CD14-positive monocyte (primary cell): ENCODE measurements at regions not wholly inside any gene's neighbourhood (a gene's known extent, or its start where the extent isn't known, plus 50 kb on each side); places are given as distances from the start of the nearest gene placed in this dataset.

Experiments used
- DNase-seq, 3 donors: peaks; one replicate each; pipeline ENCODE4 v3.0.0-alpha.2; 2011 to 2022
- H2AFZ ChIP-seq: 2 replicates; pipeline ENCODE4 v1.6.0; 2012; ENCODE audit warnings: mild to moderate bottlenecking, low read depth, low read length, inconsistent platforms; ENCODE audit not compliant: insufficient read depth, poor library complexity, severe bottlenecking
- H3K27ac ChIP-seq, 2 donors: 1 replicate in 1 of 2; 2 replicates in 1 of 2; pipeline ENCODE4 v1.5.1; 2012 to 2013; ENCODE audit warnings: low read length in 2 of 2, control low read depth in 1 of 2, inconsistent platforms in 1 of 2, low read depth in 1 of 2, mild to moderate bottlenecking in 1 of 2
- H3K27me3 ChIP-seq, 2 donors: one replicate each; pipeline versions ENCODE4 v1.6.0 to v1.6.1; 2011 to 2013; ENCODE audit warnings: low read length in 2 of 2; ENCODE audit not compliant: control insufficient read depth in 2 of 2, insufficient read depth in 2 of 2
- H3K36me3 ChIP-seq, 2 donors: replicated peaks in 1 of 2; 1 replicate in 1 of 2; 2 replicates in 1 of 2; pipeline versions ENCODE4 v1.5.1 to v1.6.1; 2012 to 2013; ENCODE audit warnings: low read length in 2 of 2, control low read depth in 1 of 2, inconsistent platforms in 1 of 2, mild to moderate bottlenecking in 1 of 2; ENCODE audit not compliant: insufficient read depth in 2 of 2, control insufficient read depth in 1 of 2
- H3K4me1 ChIP-seq, 2 donors: 1 replicate in 1 of 2; 2 replicates in 1 of 2; pipeline versions ENCODE4 v1.5.1 to v1.6.1; 2012 to 2013; ENCODE audit warnings: low read length in 2 of 2, control low read depth in 1 of 2, inconsistent platforms in 1 of 2, mild to moderate bottlenecking in 1 of 2, moderate library complexity in 1 of 2; ENCODE audit not compliant: insufficient read depth in 2 of 2, control insufficient read depth in 1 of 2
- H3K4me2 ChIP-seq: replicated peaks from 2 replicates; pipeline ENCODE3; 2012; ENCODE audit warnings: low read length, moderate library complexity, mild to moderate bottlenecking; ENCODE audit not compliant: poor library complexity, severe bottlenecking; ENCODE audit errors: extremely low read depth
- H3K4me3 ChIP-seq, 3 experiments: fragments of 200-600 bp in 1 of 3; sonication (generic) in 1 of 3; replicated peaks in 1 of 3; 1 replicate in 2 of 3; 2 replicates in 1 of 3; pipeline ENCODE4 v1.5.1; 2011 to 2013; ENCODE audit warnings: low read length in 3 of 3, mild to moderate bottlenecking in 3 of 3, control low read depth in 2 of 3, low read depth in 2 of 3, inconsistent platforms in 1 of 3, moderate library complexity in 1 of 3
- H3K79me2 ChIP-seq: 2 replicates; pipeline ENCODE4 v1.6.0; 2012; ENCODE audit warnings: mild to moderate bottlenecking, control low read depth, inconsistent platforms, low read length, moderate library complexity; ENCODE audit not compliant: insufficient read depth
- H3K9ac ChIP-seq: 2 replicates; pipeline ENCODE4 v1.6.0; 2017; ENCODE audit warnings: low read length, mild to moderate bottlenecking; ENCODE audit not compliant: insufficient read depth, poor library complexity, severe bottlenecking
- H3K9me3 ChIP-seq, 2 donors: replicated peaks in 1 of 2; 1 replicate in 1 of 2; 2 replicates in 1 of 2; pipeline versions ENCODE4 v1.5.1 to v1.6.1; 2012 to 2013; ENCODE audit warnings: low read length in 2 of 2, control low read depth in 1 of 2; ENCODE audit not compliant: control insufficient read depth in 1 of 2, insufficient read depth in 1 of 2
- H4K20me1 ChIP-seq: 2 replicates; pipeline ENCODE4 v1.6.0; 2012; ENCODE audit warnings: mild to moderate bottlenecking, low read length, control low read depth, moderate library complexity; ENCODE audit not compliant: insufficient read depth
- H3K27ac Mint-ChIP-seq, 7 donors: one replicate each; pipeline ENCODE4 v1.8.0; 2020; ENCODE audit warnings: mild to moderate bottlenecking in 7 of 7, mixed read lengths in 7 of 7, moderate library complexity in 6 of 7, inconsistent platforms in 2 of 7
- H3K27me3 Mint-ChIP-seq, 3 donors: one replicate each; pipeline ENCODE4 v1.8.0; 2021 to 2022; ENCODE audit warnings: low read depth in 3 of 3, mild to moderate bottlenecking in 3 of 3, mixed read lengths in 3 of 3, moderate library complexity in 3 of 3, inconsistent platforms in 1 of 3
- H3K36me3 Mint-ChIP-seq, 2 donors: one replicate each; pipeline ENCODE4 v1.8.0; 2020; ENCODE audit warnings: mixed read lengths in 2 of 2, inconsistent platforms in 1 of 2, mild to moderate bottlenecking in 1 of 2
- H3K4me1 Mint-ChIP-seq: one replicate; pipeline ENCODE4 v1.8.0; 2020; ENCODE audit warnings: mild to moderate bottlenecking, mixed read lengths
- H3K4me3 Mint-ChIP-seq, 2 donors: one replicate each; pipeline ENCODE4 v1.8.0; 2020; ENCODE audit warnings: mild to moderate bottlenecking in 2 of 2, mixed read lengths in 2 of 2, moderate library complexity in 1 of 2
- H3K9me3 Mint-ChIP-seq, 7 donors: one replicate each; pipeline ENCODE4 v1.8.0; 2020 to 2022; ENCODE audit warnings: mixed read lengths in 7 of 7, mild to moderate bottlenecking in 6 of 7, moderate library complexity in 6 of 7, inconsistent platforms in 2 of 7
- WGBS: methylation state at CpG from one replicate; pipeline ENCODE4 v1.1.5; 2013; ENCODE audit warnings: missing lambda C conversion rate; ENCODE audit not compliant: insufficient coverage; 5-methylcytosine and 5-hydroxymethylcytosine counted together
- intact Hi-C, 2 donors: fragments of 100-400 bp; cut with micrococcal nuclease; formaldehyde crosslinking; loops; one replicate each; pipeline versions ENCODE4 v1.15.0 to v1.15.1; 2023
- TF ChIP-seq, protein P1 (sequence below): fragments of 200-600 bp; IDR thresholded peaks from one replicate; pipeline ENCODE4 v1.8.0; 2022; ENCODE audit warnings: antibody characterized with exemption, mild to moderate bottlenecking

DNA sequence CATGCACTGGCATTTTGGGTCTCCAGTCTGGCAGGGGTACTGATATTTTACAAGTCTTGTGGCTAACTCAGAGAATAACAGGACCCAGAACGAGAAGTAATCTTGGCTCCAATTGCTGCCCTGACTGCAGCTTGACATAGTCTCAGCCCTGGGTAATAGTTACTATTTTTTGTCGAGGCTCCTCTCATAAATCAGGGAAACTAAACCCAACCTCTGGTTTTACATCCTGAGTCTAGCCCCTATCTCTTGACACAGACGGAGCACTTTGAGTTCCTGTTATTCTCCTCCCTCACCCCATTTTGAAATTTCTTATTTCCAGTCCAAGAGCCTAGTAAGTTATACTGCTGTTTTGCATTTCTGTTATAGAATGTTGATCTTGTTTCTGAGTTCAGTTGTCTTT is 276.1 kb upstream of the GOLIM4 start:
- Histone ChIP-seq H3K27ac (no peak overlapping the region), H3K79me2 (no peaks in the 10 kb centered on the region), H3K4me2 (no peak overlapping the region), H3K9ac (no peak overlapping the region), H4K20me1 (no peaks in the 10 kb centered on the region), H3K4me3 (no peak overlapping the region), H3K36me3 (no peaks in the 10 kb centered on the region), H3K9me3 (no peaks in the 10 kb centered on the region), H2AFZ (no peak overlapping the region), H3K4me1 (no peaks in the 10 kb centered on the region), H3K27me3 (no peaks in the 10 kb centered on the region)
- DNase-seq = no peak
- H3K4me1 Mint-ChIP-seq = no peaks in the 10 kb centered on the region
- H3K9me3 Mint-ChIP-seq = peaks cover 0 to 6% (median 3%) of the 10 kb centered on the region in 7 donors
- peaks cover 0 to 4% (median 0%) of the 10 kb centered on the region in 3 donors for H3K27me3 Mint-ChIP-seq
- 0% methylated on average over 1 of the region's 3 CpGs for WGBS
- TF ChIP-seq, protein P1, sequence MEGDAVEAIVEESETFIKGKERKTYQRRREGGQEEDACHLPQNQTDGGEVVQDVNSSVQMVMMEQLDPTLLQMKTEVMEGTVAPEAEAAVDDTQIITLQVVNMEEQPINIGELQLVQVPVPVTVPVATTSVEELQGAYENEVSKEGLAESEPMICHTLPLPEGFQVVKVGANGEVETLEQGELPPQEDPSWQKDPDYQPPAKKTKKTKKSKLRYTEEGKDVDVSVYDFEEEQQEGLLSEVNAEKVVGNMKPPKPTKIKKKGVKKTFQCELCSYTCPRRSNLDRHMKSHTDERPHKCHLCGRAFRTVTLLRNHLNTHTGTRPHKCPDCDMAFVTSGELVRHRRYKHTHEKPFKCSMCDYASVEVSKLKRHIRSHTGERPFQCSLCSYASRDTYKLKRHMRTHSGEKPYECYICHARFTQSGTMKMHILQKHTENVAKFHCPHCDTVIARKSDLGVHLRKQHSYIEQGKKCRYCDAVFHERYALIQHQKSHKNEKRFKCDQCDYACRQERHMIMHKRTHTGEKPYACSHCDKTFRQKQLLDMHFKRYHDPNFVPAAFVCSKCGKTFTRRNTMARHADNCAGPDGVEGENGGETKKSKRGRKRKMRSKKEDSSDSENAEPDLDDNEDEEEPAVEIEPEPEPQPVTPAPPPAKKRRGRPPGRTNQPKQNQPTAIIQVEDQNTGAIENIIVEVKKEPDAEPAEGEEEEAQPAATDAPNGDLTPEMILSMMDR = no peak
- H3K36me3 Mint-ChIP-seq = no peaks in the 10 kb centered on the region
- intact Hi-C loops = no loop called here
- H3K4me3 Mint-ChIP-seq = no peak overlapping the region
- no peak overlapping the region for H3K27ac Mint-ChIP-seq

DNA sequence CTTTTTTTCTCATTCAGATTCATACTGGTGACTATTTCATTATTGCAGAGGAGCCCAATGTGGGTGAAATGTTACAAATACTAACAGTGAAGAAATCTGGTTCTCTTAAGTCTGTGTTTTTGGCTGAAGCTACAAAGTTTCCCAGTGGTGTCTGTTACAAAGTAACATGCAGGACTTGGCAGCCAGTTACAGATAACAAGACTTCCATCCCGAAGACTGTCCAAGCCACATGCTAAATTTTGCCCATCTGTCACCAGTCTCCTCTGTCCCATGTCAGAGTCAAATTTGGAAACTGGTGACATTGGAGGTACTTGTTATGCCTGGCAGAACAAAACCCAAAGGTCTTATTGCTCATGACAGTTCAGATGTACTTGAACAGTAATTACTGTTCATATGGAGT is 269.2 kb upstream of the GOLIM4 start:
- Histone ChIP-seq H3K9ac (no peak overlapping the region), H4K20me1 (no peaks in the 10 kb centered on the region), H3K9me3 (no peaks in the 10 kb centered on the region), H3K79me2 (no peaks in the 10 kb centered on the region), H3K4me3 (no peak overlapping the region), H2AFZ (no peak overlapping the region), H3K27ac (no peak overlapping the region), H3K27me3 (no peaks in the 10 kb centered on the region), H3K4me1 (no peaks in the 10 kb centered on the region), H3K4me2 (no peak overlapping the region), H3K36me3 (no peaks in the 10 kb centered on the region)
- WGBS = no CpG with 5 or more reads among the region's 1 CpG
- intact Hi-C loops = no loop called here
- H3K4me1 Mint-ChIP-seq = no peaks in the 10 kb centered on the region
- no peak for DNase-seq
- peaks cover 0 to 4% (median under 1%) of the 10 kb centered on the region in 7 donors for H3K9me3 Mint-ChIP-seq
- H3K4me3 Mint-ChIP-seq = no peak overlapping the region
- no peak overlapping the region for H3K27ac Mint-ChIP-seq
- H3K27me3 Mint-ChIP-seq = no peaks in the 10 kb centered on the region
- H3K36me3 Mint-ChIP-seq = no peaks in the 10 kb centered on the region
- TF ChIP-seq, protein P1 = no peak
